Activated naive CD8-positive, alpha-beta T cell treated with anti-CD3 and anti-CD28 coated beads, Interleukin-2, amount 50 U/mL, for 16 hours (primary cell): ENCODE measurements at regions not wholly inside any gene's neighbourhood (a gene's known extent, or its start where the extent isn't known, plus 50 kb on each side); places are given as distances from the start of the nearest gene placed in this dataset.
"Not testable (repeated sequence)": the region's sequence is repeated elsewhere in the genome, so short reads cannot be mapped to it uniquely, and the experiment has no call there.

Experiments used
- DNase-seq: peaks from one replicate; pipeline ENCODE4 v3.0.0-alpha.2; 2020; ENCODE audit warnings: low read depth, low spot score

DNA sequence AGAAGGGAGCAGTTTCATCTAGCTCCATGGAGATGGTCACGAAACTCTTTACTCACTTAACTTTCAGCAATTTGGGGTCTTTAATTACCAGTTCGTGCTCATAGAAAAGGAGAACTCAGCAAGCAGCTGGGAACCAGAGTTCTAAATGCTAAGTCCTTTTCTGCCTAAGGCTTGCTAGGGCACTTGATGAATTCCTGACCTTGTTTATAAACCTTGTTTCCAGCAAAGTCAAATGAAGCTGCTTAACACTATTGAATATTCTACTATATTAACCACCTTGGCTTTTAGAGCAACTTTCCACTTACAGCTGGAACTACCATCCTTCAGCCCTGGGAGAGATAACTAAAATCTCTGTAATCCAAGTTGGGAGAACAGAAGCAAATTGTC lies 79.5 kb upstream of the TSC22D2 start:
- no peak for DNase-seq

DNA sequence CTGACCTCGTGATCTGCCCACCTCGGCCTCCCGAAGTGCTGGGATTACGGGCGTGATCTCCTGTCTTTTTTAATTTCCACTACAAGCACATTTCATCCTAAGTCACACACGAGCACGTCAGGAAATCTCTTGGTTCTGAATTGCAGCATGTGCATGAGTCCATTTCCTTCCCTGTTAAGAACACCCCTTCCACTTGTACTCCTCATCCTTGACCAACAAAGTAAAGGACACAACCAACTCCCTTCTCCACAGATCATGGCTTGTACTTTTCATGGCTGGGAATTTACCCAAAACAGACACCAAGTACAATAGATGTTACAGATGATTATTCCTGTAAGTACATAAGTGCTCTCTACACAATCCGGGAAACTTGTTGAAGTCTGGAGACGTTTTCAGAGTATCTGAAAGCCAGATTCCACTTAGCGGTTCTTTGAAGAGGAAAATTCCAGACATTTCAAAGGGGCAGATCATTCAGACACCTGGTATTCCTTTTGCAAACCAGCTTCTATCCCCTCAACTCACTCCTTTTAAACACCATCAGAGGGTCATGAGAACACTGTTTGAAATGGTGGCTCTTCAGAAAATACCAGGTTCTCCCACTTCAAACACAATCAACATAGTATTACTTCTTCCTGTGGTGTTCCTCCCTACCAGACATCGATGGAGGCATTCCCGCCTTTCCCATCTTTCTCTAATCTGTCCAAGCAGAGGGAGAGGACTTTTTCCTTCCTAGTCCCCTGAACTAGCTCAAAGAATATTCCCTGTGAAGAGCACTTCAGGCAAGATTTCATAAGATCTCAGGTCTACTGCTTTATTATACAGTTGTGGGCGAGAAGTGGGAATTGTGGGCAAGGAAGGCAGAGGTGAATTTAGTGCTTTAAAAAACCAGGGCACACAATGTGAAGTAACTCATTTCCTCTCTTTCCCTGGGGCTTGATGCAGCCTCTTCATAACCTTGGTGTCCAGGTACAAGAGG lies 80.1 kb upstream of the TSC22D2 start:
- no peak for DNase-seq

DNA sequence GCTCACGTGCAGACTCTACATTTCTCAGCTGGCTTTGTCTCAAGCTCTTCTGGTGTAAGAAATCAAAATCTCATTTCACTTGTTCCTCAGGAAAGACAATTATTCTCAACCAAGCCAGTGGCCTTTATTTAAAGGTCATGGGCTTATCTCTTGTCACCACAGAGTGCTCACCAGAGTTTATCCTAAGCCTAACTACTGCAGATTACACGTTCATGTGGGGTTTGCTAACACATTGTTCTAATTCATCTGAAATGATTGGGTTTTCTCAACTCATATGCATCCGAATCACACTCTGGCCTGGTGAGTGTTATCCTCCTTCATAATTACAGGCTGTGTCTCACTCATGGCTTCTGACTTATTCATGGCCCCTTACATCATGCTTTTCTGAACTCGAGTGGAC lies 83.3 kb upstream of the TSC22D2 start:
- no peak for DNase-seq

DNA sequence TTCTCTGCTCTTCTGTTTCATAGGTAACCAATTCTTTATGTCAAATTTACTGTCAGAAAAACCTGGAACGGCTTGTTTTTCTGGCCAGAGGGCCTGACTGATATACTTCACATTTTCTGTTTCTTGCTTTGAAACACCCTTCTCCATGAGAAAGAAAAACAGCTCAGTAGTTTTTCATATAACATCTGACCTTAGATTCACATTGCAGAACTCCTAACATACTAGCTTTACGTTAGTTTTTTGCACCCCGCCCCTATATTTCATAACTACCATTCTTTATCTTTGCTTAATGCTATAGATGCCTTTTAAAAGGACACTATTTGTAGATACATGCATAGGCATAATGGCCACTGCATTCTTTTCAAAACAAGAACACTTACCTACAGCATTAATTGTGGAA lies 83.9 kb upstream of the TSC22D2 start:
- no peak for DNase-seq

DNA sequence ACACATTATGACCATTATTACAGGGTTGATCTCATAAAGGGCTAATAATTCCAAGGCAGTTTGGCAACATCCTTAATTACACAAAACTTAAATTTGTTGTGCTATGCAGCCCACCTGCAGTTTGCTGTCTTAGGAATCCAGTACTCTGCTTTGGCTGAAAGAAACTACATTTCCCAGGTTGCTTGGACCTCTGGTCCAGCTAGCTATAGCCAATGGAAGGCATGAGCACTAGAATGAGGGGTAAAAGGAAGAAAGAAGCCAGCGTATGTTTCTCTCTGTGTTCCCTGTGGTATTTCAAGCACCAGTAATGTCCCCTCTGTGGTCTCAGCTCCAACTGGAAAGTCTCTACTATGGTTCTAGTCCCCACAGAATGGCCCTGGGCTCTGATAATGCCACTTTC lies 84.3 kb upstream of the TSC22D2 start:
- DNase-seq, result no peak

DNA sequence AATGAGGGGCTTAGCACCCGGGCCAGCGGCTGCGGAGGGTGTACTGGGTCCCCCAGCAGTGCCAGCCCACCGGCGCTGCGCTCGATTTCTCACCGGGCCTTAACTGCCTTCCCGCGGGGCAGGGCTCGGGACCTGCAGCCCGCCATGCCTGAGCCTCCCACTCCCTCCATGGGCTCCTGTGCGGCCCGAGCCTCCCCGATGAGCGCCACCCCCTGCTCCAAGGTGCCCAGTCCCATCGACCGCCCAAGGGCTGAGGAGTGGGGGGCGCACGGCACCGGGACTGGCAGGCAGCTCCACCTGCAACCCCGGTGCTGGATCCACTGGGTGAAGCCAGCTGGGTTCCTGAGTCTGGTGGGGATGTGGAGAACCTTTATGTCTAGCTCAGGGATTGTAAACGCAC lies 85.0 kb upstream of the TSC22D2 start:
- DNase-seq, result not testable (repeated sequence)

DNA sequence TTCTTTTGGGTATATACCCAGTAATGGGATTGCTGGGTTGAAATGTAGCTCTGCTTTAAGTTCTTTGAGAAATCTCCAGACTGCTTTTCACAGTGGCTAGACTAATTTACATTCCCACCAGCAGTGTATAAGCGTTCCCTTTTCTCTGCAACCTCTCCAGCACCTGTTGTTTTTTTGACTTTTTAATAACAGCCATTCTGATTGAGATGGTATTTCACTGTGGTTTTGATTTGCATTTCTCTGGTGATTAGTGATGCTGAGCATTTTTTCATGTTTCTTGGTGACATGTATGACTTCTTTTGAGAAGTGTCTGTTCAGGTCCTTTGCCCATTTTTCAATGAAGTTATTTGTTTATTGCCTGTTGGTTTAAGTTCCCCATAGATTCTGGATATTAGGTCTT lies 87.1 kb upstream of the TSC22D2 start:
- not testable (repeated sequence) for DNase-seq

DNA sequence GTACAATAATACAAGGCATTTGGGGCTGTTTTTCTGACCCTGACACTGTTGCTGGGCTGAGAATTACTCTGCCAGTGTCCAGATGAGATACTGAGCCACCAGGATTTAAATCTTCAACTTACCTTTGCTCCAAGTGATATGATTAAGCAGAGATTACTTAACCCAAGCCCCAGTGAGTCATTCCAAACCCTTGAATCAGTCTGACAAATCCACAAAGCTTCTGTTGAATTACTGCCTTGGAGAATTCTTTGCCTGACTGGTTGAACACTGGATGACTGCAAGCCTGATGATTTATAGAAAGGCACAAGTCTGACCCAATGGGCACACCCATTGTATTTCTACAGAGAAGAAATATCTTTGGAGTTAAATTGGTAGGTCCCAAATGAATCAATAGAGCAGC lies 88.2 kb upstream of the TSC22D2 start:
- DNase-seq, result no peak

DNA sequence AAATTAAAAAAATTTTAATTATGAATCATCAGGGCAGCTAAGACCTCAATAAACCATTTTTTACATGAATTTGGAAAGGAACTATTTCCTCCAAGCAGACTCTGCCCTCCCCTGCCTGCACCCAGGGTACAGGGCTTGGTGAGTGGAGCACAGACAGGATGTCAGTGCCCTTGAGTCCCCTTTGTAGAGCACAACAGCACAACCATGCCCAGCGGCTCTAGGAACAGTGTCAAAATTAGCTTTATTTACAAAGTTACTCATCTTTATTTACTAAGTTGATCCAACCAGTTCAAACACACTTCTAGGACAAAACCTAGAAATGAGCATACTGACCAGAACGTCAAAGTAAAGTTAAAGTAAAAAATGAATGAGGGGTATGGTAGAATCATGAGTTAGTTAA lies 90.6 kb upstream of the TSC22D2 start:
- no peak for DNase-seq

DNA sequence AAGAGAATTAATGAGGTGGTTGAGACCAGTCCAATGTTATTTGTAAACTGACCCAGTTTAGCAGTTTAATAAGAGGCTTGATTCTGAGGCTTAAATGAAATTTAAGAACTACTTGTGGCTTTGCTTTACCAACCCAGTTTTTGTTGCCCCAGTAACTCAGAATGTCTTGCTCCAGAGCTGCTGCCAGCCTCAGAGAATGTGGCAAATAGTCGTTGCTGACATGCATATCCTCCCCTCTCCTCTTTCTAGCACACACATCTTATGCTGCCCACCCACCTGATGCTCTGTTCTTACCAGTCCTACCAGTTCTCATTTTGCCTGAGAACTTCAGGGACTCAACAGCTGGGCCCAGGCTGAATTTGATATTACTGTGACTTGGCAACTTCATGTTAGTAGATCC lies 92.4 kb upstream of the TSC22D2 start:
- DNase-seq, result no peak

DNA sequence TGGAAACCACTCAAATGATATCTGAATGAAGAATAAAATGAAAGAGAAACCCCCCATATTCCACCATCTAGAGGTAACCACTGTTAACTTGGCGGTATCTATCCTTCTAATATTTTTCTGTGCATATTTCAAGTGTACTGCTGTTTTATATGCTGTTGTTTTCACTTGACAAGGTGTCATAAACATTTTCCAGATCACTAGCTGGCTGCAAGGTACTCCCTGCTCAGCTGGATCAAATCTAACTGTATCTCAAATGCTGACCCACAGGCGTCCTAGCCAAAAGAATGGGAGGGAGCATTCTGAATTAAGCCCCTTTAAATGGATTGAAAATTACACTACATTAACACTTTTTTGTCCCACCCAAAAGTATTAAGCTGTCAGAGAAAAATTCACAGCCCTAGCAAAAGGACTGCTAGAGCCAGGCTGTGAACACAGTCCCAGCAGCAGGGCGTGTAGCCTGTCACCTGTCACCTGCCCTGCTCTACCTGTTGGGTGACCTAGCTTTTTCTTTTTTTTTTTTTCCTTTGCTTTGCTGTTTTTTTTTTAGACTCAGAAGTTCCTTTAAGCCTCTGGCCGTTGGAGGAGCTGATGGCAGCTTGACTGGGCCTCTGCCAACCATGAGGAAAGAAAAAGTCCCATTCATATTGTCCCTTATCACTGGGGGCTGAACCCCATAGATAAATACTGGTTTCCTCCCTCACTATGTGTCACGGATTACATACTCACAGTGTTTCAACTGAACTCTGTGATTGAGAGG lies 93.7 kb upstream of the TSC22D2 start:
- DNase-seq, result no peak

DNA sequence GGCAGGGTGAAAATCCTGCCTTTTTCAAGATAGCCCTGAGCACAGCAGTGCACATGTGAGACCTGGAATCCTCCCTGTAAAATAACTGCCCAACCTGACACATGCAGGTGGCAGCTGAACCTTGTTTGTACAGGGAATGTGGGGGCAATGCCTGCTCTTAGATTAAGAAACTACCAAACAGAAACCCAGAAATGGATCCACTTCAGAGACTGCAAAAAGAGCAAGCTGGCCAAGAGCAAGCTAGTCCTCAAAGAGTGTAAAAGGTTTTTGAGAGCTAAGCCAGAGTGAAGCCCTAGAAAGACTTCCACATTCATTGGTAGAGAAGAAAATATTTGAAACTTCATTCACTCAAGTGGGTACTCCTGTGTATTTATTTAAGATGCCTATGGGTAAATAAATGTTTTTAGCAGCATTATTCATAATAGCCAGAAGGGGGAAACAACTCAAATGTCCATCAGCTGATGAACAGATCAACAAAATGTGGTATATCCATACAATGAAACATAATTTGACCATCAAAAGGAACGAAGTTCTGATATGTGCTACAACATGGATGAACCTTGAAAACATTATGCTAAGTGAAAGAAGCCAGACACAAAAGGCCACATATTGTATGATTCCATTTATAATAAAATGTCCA lies 96.0 kb upstream of the TSC22D2 start:
- no peak for DNase-seq

DNA sequence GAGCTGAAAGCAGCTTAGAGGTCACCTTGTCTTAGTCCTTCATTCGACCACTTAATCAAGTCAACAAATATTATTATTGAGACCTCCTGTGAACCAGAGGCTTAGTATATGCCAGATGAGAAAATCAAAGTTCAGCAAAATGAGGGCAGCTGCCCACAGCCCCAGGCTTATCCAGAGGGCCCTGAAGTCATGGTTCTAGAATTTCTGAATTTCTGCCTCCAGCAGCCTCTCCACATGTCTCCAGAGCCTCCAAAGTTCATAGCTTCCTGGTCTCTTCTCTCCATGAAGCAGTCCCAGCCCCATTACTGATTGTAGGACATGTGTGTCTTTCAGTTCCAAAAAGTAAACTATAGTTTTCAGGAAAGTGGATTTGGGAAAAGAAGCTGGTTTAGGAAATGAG lies 96.9 kb upstream of the TSC22D2 start:
- no peak for DNase-seq

DNA sequence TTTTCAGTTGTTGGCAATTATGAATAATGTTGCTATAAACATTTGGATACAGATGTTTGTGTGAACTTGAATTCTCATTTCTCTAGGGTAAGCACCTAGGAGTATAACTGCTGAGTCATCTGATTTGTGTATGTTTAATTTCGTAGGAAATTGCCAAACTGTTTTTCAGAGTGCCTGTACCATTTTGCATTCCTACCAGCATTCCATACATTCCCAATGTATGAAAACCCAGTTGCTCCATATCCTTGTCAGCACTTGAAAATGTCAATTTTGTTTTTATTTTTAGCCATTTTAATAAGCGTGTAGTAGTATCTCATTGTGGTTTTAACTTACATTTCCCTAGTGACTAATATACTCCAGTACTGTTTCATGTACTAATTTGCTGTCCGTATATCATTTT lies 98.5 kb upstream of the TSC22D2 start:
- DNase-seq, result no peak

DNA sequence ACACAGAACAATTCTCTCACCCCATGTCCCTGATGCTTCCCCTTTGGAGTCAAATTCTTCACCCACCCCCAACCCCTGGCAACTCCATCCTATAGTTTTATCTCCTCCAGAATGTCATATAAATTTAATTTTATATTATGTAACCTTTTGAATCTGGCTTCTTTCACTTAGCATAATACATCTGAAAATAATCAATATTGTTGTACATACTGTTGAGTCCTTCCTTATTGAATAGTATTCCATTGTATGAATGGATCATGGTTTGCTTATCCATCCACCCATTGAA lies 98.9 kb upstream of the TSC22D2 start:
- no peak for DNase-seq

DNA sequence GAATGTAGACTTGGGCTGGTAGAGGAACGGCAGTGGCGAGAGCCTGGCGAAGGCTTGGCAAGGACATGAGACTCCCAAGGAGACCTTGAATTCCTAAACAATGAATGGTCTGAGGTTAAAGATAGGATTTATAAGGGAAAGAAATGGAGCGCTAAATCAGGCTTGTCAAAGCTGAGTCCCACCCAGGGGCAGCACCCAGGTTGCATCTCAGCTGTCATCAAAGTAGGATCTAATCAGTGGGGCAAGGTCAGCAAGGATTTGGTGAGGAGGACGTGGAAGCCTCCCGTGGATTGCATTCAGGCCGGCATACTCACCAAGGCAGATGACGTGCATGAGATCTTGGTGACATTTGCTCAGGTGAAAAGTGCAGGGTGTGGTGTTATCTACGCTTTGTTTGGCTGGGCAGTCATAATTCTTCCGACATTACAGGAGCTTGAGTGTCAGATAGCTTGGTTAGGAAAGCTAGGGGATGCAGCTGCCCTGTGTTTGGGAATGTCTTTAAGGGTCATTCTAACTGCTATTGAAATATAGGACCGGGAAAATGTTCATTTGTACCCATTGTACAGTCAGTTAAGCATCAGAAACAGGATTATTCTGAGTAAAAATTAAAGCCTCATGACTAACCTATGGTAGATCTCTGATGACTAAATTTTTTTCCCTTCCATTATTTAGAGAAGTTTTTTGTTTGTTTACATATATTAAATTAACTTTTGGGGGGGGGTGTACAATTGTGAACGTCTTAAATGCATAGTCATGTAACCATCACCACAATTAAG lies 99.4 kb upstream of the TSC22D2 start:
- DNase-seq, result no peak

DNA sequence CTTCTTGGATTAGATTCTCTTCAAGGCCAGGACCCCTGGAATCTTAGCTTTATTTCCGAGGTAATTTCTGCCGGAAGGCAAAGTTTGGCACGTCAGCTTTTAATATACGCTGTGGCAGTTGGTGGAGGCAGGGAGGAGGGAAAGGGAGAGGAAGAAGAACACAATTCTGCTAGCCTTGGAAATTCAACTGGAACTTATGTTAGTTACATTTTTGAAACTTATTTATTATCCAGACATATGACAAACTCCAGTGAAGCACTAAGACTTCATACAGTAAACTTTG lies 100.1 kb upstream of the TSC22D2 start:
- no peak for DNase-seq

DNA sequence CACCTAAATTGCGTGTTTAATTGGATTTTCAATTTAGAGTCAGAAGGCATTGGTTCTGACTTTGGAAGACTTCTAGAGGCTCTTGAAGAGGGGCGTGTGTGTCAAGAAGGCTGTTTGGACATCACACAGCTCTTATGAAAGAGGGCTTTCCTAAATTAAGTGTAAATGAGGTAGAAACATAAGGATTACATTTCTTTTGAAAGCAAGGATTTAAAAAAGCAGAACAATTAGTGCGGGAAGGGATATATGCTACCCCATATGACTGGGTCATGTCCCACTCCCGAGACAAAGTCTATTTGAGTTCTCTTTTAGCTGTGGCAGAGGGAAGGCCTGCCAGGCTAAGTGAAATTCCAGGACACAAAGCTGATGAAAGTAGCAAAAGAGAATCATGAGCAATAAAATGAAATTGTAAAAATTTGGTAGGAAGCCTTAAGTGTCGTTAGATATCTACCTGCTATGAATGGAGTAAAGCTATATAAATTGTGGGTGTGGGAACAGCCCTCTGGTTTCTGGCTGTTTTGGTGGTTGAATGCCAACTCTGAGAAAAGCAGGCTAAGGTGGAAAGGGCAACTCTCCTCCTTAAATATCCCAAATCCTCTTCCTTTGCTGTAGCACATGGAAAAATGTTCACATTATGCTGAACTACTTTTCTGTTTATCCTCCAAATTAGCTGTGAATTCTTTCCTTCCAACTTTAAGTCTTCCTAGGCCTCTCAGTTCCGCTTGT lies 100.6 kb upstream of the TSC22D2 start:
- no peak for DNase-seq

DNA sequence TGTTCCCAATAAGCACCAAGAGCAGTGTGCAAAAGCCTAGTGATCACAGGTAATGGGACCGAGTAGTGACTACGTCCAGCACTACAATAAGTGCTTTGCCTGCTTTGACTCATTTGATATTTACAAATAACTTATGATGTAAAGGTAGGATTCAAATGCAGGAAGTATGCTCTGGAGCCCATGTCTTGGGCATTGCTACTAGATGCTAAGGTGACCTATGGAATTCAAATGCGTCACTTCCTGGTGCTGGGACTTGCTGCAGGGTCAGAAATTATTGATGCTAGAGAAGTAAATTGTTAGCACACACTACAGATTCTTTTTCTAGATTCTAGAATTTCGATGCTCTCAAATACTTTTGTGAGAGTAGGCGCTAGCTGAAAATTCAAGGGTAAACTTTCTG lies 101.2 kb upstream of the TSC22D2 start:
- DNase-seq, result no peak

DNA sequence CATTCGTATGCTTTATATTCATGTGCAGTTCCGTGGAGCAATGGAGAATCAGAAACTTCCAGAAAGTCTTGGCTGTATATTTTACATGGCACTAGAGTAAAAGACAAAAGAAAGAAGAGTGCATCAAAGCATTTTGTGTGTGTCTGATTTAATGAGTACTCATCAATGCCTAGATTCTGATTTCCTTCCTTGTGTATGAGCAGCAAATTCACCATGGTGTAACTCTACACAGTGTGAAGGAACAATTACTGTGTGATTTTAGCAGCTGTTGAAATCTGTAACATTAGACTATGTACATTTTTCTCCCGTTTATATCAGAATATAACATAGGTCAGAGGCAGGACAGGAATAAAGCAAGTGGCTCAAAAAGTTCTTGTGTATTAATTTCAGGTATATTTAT lies 102.0 kb upstream of the TSC22D2 start:
- DNase-seq, result no peak

DNA sequence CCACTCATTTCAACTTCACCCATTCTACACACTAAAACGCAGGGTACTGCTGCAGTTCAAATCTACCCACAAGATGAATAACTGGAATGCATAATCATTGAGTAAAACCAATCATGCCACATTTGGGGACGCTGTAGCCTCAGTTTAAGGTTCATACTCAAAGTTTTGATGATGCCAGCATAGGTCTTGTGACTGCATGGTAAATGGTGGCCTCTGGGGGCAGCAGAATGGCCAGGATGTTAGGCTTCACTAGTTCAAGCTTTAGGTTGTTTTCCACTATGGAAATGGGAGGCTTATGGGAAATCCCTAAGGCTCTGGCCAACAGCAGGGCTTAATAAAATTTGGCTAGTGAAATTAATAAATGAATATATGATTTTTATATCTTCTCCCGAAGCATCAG lies 104.3 kb upstream of the TSC22D2 start:
- DNase-seq, result no peak

DNA sequence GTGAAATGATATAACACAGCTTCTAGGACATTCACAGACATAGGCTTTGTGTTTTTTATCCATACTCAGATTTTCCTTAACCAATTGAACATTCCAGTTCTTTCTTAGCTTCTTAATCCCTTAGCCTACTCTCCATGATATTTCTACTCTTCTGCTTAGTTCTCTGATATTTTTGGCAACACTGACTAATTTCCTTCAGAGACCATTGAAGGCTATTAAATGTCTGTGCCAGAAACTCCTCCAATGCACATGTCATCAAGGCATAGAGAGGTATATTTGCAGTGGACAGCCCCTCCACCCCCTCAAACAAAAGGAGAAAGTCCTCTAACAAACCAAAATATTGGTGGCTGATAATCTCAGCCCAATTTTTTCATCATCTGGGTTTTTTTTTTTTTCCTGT lies 105.9 kb upstream of the TSC22D2 start:
- DNase-seq, result no peak
